IMR-90 (cell line): ENCODE measurements at regions not wholly inside any gene's neighbourhood (a gene's known extent, or its start where the extent isn't known, plus 50 kb on each side); places are given as distances from the start of the nearest gene placed in this dataset.

ENCODE experiments used
- ATAC-seq: fragments of 200-7000 bp; cut with Tn5 transposase; 2 replicates; pipeline ENCODE4 v1.9.1; 2020; ENCODE audit warnings: low read depth, mild to moderate bottlenecking, moderate library complexity
- BruUV-seq: library from RNA; stranded (reverse); fragments of 400-500 nt; replicated peaks from 2 replicates; lab custom pipeline; 2021; lab: Mats Ljungman, UMichigan
- CTCF ChIA-PET: fragments of 300-600 bp; formaldehyde crosslinking; extraction: SDS; loops from one replicate; lab custom pipeline; 2021; ENCODE audit warnings: antibody characterized with exemption; lab: Yijun Ruan, JAX
- POLR2A ChIA-PET: fragments of 300-600 bp; sonication (Branson Sonifier 250); formaldehyde crosslinking; loops from one replicate; lab custom pipeline; 2022; ENCODE audit warnings: antibody characterized with exemption; ENCODE audit not compliant: unreplicated experiment; lab: Charles Lee
- DNase-seq: peaks from one replicate; pipeline ENCODE4 v3.0.0; 2013
- H2AFZ ChIP-seq: replicated peaks from 2 replicates; pipeline ENCODE3; 2013; ENCODE audit warnings: low read length, mild to moderate bottlenecking; ENCODE audit not compliant: poor library complexity
- H2AK5ac ChIP-seq: 2 replicates; pipeline ENCODE4 v1.6.1; 2013; ENCODE audit warnings: low read depth, low read length, inconsistent platforms
- H2AK9ac ChIP-seq: replicated peaks from 2 replicates; pipeline ENCODE3; 2013; ENCODE audit warnings: mild to moderate bottlenecking, low read depth, low read length, moderate library complexity; ENCODE audit not compliant: poor library complexity
- H2BK120ac ChIP-seq: 2 replicates; pipeline ENCODE4 v1.6.1; 2013; ENCODE audit warnings: low read depth, low read length, inconsistent platforms
- H2BK15ac ChIP-seq: 3 replicates; pipeline ENCODE4 v1.6.1; 2013; ENCODE audit warnings: low read depth, low read length, inconsistent platforms
- H2BK20ac ChIP-seq: 2 replicates; pipeline ENCODE4 v1.6.1; 2013; ENCODE audit warnings: low read depth, mild to moderate bottlenecking, inconsistent platforms, low read length, moderate library complexity
- H2BK5ac ChIP-seq: 2 replicates; pipeline ENCODE4 v1.6.1; 2013; ENCODE audit warnings: mild to moderate bottlenecking, low read depth, low read length, inconsistent platforms; ENCODE audit not compliant: poor library complexity, severe bottlenecking
- H3K14ac ChIP-seq: replicated peaks from 2 replicates; pipeline ENCODE4 v1.6.1; 2013; ENCODE audit warnings: low read depth, low read length, inconsistent platforms
- H3K18ac ChIP-seq: 2 replicates; pipeline ENCODE4 v1.6.1; 2013; ENCODE audit warnings: low read depth, low read length, control low read depth
- H3K23ac ChIP-seq: 2 replicates; pipeline ENCODE4 v1.6.1; 2013; ENCODE audit warnings: low read depth, low read length, inconsistent platforms
- H3K27ac ChIP-seq: 2 replicates; pipeline ENCODE4 v1.5.1; 2013; ENCODE audit warnings: mild to moderate bottlenecking, control low read depth, low read length; ENCODE audit not compliant: insufficient read depth
- H3K27me3 ChIP-seq: 2 replicates; pipeline ENCODE4 v1.6.1; 2013; ENCODE audit warnings: low read length; ENCODE audit not compliant: control insufficient read depth, insufficient read depth
- H3K36me3 ChIP-seq: 2 replicates; pipeline ENCODE4 v1.6.1; 2013; ENCODE audit warnings: low read length, mixed read lengths; ENCODE audit not compliant: control insufficient read depth, insufficient read depth
- H3K4ac ChIP-seq: 2 replicates; pipeline ENCODE4 v1.6.1; 2013; ENCODE audit warnings: low read depth, low read length, inconsistent platforms
- H3K4me1 ChIP-seq: 2 replicates; pipeline ENCODE4 v1.6.1; 2013; ENCODE audit warnings: low read length, mixed read lengths; ENCODE audit not compliant: control insufficient read depth, insufficient read depth
- H3K4me2 ChIP-seq: 2 replicates; pipeline ENCODE4 v1.6.1; 2013; ENCODE audit warnings: low read depth, mild to moderate bottlenecking, control low read depth, low read length, moderate library complexity
- H3K4me3 ChIP-seq: 2 replicates; pipeline ENCODE4 v1.5.1; 2013; ENCODE audit warnings: low read depth, mild to moderate bottlenecking, control low read depth, low read length, moderate library complexity; ENCODE audit not compliant: insufficient read depth
- H3K56ac ChIP-seq: 2 replicates; pipeline ENCODE4 v1.6.1; 2013; ENCODE audit warnings: low read length, inconsistent platforms; ENCODE audit not compliant: insufficient read depth; ENCODE audit errors: extremely low read depth
- H3K79me1 ChIP-seq, 2 experiments: 2 replicates each; pipeline ENCODE4 v1.6.1; 2013; ENCODE audit warnings: low read length in 2 of 2, inconsistent platforms in 1 of 2, low read depth in 1 of 2
- H3K9ac ChIP-seq: 2 replicates; pipeline ENCODE4 v1.6.1; 2013; ENCODE audit warnings: low read depth, low read length, control low read depth
- H3K9me1 ChIP-seq: 2 replicates; pipeline ENCODE4 v1.6.1; 2013; ENCODE audit warnings: low read length, inconsistent platforms; ENCODE audit not compliant: insufficient read depth
- H3K9me3 ChIP-seq: 2 replicates; pipeline ENCODE4 v1.6.1; 2013; ENCODE audit warnings: low read length; ENCODE audit not compliant: control insufficient read depth, insufficient read depth
- H4K20me1 ChIP-seq: 2 replicates; pipeline ENCODE4 v1.6.1; 2013; ENCODE audit warnings: low read length, inconsistent platforms; ENCODE audit not compliant: insufficient read depth
- H4K5ac ChIP-seq: 2 replicates; pipeline ENCODE4 v1.6.1; 2013; ENCODE audit warnings: mild to moderate bottlenecking, low read depth, low read length, control low read depth
- H4K8ac ChIP-seq, 2 experiments: 2 replicates each; pipeline ENCODE4 v1.6.1; 2013; ENCODE audit warnings: low read depth in 2 of 2, low read length in 2 of 2, control low read depth in 1 of 2, inconsistent platforms in 1 of 2
- H4K91ac ChIP-seq: 2 replicates; pipeline ENCODE4 v1.6.1; 2013; ENCODE audit warnings: low read depth, low read length, inconsistent platforms; ENCODE audit not compliant: insufficient read depth
- CHD1 ChIP-seq: IDR thresholded peaks from 2 replicates; pipeline ENCODE4 v1.6.1; 2012; ENCODE audit warnings: low read depth, low read length, improper control_type of control experiment
- ELK1 ChIP-seq: fragments of 150-350 bp; IDR thresholded peaks from 2 replicates; pipeline ENCODE4 v1.6.1; 2016; ENCODE audit warnings: low read depth, mild to moderate bottlenecking, low read length, moderate library complexity, borderline replicate concordance
- MAZ ChIP-seq: IDR thresholded peaks from 2 replicates; pipeline ENCODE4 v1.6.1; 2012; ENCODE audit warnings: low read depth, mild to moderate bottlenecking, low read length, improper control_type of control experiment, moderate library complexity, borderline replicate concordance
- POLR2A ChIP-seq: IDR thresholded peaks from 2 replicates; pipeline ENCODE4 v1.6.1; 2012; ENCODE audit warnings: mild to moderate bottlenecking, low read depth, low read length
- RCOR1 ChIP-seq: IDR thresholded peaks from 2 replicates; pipeline ENCODE4 v1.6.1; 2012; ENCODE audit warnings: mild to moderate bottlenecking, low read length, improper control_type of control experiment; ENCODE audit not compliant: insufficient replicate concordance
- USF2 ChIP-seq: fragments of 150-350 bp; IDR thresholded peaks from 2 replicates; pipeline ENCODE4 v1.6.1; 2017; ENCODE audit warnings: mild to moderate bottlenecking, antibody characterized with exemption, low read length, low read depth
- WGBS, 2 experiments: methylation state at CpG; one replicate each; pipeline versions ENCODE4 v1.1.5 to v1.1.7; 2013; ENCODE audit warnings: missing lambda C conversion rate in 2 of 2; ENCODE audit not compliant: insufficient read length in 1 of 2; ENCODE audit errors: extremely low coverage in 2 of 2; 5-methylcytosine and 5-hydroxymethylcytosine counted together
- dilution Hi-C: fragments of 300-500 bp; cut with HindIII; formaldehyde crosslinking; loops from one replicate; pipeline ENCODE4 v1.14.3; 2018; ENCODE audit warnings: low sequenced_read_pairs; ENCODE audit not compliant: unreplicated experiment
- in situ Hi-C: fragments of 300-500 bp; cut with MboI; formaldehyde crosslinking; loops from 3 replicates; pipeline ENCODE4 v1.14.3; 2019; ENCODE audit warnings: low sequenced_read_pairs, inconsistent platforms, mixed read lengths
- intact Hi-C: fragments of 100-400 bp; cut with micrococcal nuclease; formaldehyde crosslinking; loops from 2 replicates; pipeline ENCODE4 v1.10.0; 2022

GRCh38 chr6:147128056-147128455 lies 76.2 kb upstream of the STXBP5 start:
- BruUV-seq: no TSS peak
- Histone ChIP-seq H3K4me3 (no peak overlapping the region), H2BK120ac (no peak overlapping the region), H3K4me2 (no peak overlapping the region), H4K8ac (no peak overlapping the region), H3K14ac (no peak overlapping the region), H2AFZ (no peak overlapping the region), H3K27me3 (no peaks in the 10 kb centered on the region), H2AK5ac (no peak overlapping the region), H2BK15ac (no peak overlapping the region), H3K23ac (no peak overlapping the region), H3K18ac (no peak overlapping the region), H3K36me3 (no peaks in the 10 kb centered on the region), H3K9me3 (no peaks in the 10 kb centered on the region), H3K79me1 (no peaks in the 10 kb centered on the region), H3K56ac (no peak overlapping the region), H3K27ac (no peak overlapping the region), H4K91ac (no peak overlapping the region), H3K4me1 (no peaks in the 10 kb centered on the region), H3K4ac (no peak overlapping the region), H3K9ac (no peak overlapping the region), H2BK5ac (no peak overlapping the region), H2BK20ac (no peak overlapping the region), H3K9me1 (no peaks in the 10 kb centered on the region), H4K5ac (no peak overlapping the region), H2AK9ac (no peak overlapping the region), H4K20me1 (no peaks in the 10 kb centered on the region)
- ChIA-PET CTCF (no interaction called here), POLR2A (no interaction called here)
- no peak for TF ChIP-seq ELK1
- TF ChIP-seq RCOR1: no peak
- no peak for TF ChIP-seq POLR2A
- no peak for TF ChIP-seq CHD1
- no peak for TF ChIP-seq USF2
- no peak for TF ChIP-seq MAZ
- ATAC-seq (no peak), DNase-seq (no peak)
- dilution Hi-C loops: no loop called here
- intact Hi-C loops: no loop called here
- no CpG with 5 or more reads among the region's 2 CpGs for WGBS, 2 experiments
- in situ Hi-C loops: no loop called here
